ENCODE measurements at regions not wholly inside any gene's neighbourhood (a gene's known extent, or its start where the extent isn't known, plus 50 kb on each side); places are given as distances from the start of the nearest gene placed in this dataset.

- peak overlapping the region in 1 of 2 donors; percentile 65 for H3K27ac ChIP-seq
- H3K4me3 ChIP-seq = no peak overlapping the region
- no peaks in the 10 kb centered on the region for H3K27me3 ChIP-seq
- intact Hi-C loops (cut with DNase I; ENCODE audit: low total_unique reads) = no loop called here
- H3K36me3 ChIP-seq = no peaks in the 10 kb centered on the region
- peaks cover 0 to 3% of the 10 kb centered on the region in 2 donors for H3K4me1 ChIP-seq
- no peak for TF ChIP-seq POLR2A (IDR thresholded peaks at IDR 0.05)
- no peak for TF ChIP-seq CTCF (IDR thresholded peaks at IDR 0.05)
- H3K9me3 ChIP-seq = no peaks in the 10 kb centered on the region
- no peak for DNase-seq
These were observed 221.6 kb downstream of the LTN1 start for GRCh38 chr21:28770867-28771661.

GRCh38 chr21:28769683-28770082, 223.0 kb downstream of the LTN1 start:
- Histone ChIP-seq H3K4me3 (no peak overlapping the region), H3K4me1 (peaks cover 0 to 3% of the 10 kb centered on the region in 2 donors), H3K27ac (peak overlapping the region in 1 of 2 donors; percentile 65), H3K9me3 (no peaks in the 10 kb centered on the region), H3K36me3 (no peaks in the 10 kb centered on the region), H3K27me3 (no peaks in the 10 kb centered on the region)
- no peak for DNase-seq
- TF ChIP-seq CTCF (IDR thresholded peaks at IDR 0.05) = no peak
- TF ChIP-seq POLR2A (IDR thresholded peaks at IDR 0.05) = no peak
- intact Hi-C loops (cut with DNase I; ENCODE audit: low total_unique reads) = no loop called here

- Histone ChIP-seq H3K9me3 (no peaks in the 10 kb centered on the region), H3K27ac (no peak overlapping the region), H3K4me3 (no peak overlapping the region), H3K36me3 (no peaks in the 10 kb centered on the region), H3K27me3 (no peaks in the 10 kb centered on the region), H3K4me1 (peaks cover 0 to 3% of the 10 kb centered on the region in 2 donors)
- intact Hi-C loops (cut with DNase I; ENCODE audit: low total_unique reads) = no loop called here
- no peak for DNase-seq
- TF ChIP-seq CTCF (IDR thresholded peaks at IDR 0.05) (no peak), POLR2A (IDR thresholded peaks at IDR 0.05) (no peak)
These were observed 223.9 kb downstream of the LTN1 start for GRCh38 chr21:28768753-28769152.

- DNase-seq = no peak
- no peaks in the 10 kb centered on the region for H3K27me3 ChIP-seq
- TF ChIP-seq CTCF (IDR thresholded peaks at IDR 0.05) (no peak), POLR2A (IDR thresholded peaks at IDR 0.05) (no peak)
- no peak overlapping the region for H3K4me3 ChIP-seq
- H3K9me3 ChIP-seq = no peaks in the 10 kb centered on the region
- H3K27ac ChIP-seq = no peak overlapping the region
- peaks cover 0 to 3% of the 10 kb centered on the region in 2 donors for H3K4me1 ChIP-seq
- intact Hi-C loops (cut with DNase I; ENCODE audit: low total_unique reads) = no loop called here
- no peaks in the 10 kb centered on the region for H3K36me3 ChIP-seq
These were observed 225.2 kb downstream of the LTN1 start for GRCh38 chr21:28767523-28767922.

GRCh38 chr21:28763809-28764418, 228.8 kb downstream of the LTN1 start:
- no peak for DNase-seq
- Histone ChIP-seq H3K4me1 (no peaks in the 10 kb centered on the region), H3K9me3 (no peaks in the 10 kb centered on the region), H3K27ac (no peak overlapping the region), H3K36me3 (no peaks in the 10 kb centered on the region), H3K27me3 (no peaks in the 10 kb centered on the region), H3K4me3 (no peak overlapping the region)
- intact Hi-C loops (cut with DNase I; ENCODE audit: low total_unique reads) = no loop called here
- no peak for TF ChIP-seq CTCF (IDR thresholded peaks at IDR 0.05)
- TF ChIP-seq POLR2A (IDR thresholded peaks at IDR 0.05) = no peak

All from uterus (tissue), 3 donors.